Thymus (tissue), 11 donors: ENCODE measurements at regions not wholly inside any gene's neighbourhood (a gene's known extent, or its start where the extent isn't known, plus 50 kb on each side); places are given as distances from the start of the nearest gene placed in this dataset.

Experiments
- DNase-seq, 9 donors: peaks; one replicate each; pipeline ENCODE4 v3.0.0-alpha.2; 2013; ENCODE audit warnings: low spot score in 9 of 9, low read depth in 6 of 9, missing footprints in 1 of 9
- H3K27ac ChIP-seq, 2 donors: one replicate each; pipeline ENCODE4 v1.5.1; 2013; ENCODE audit warnings: control low read depth in 1 of 2, low read depth in 1 of 2, low read length in 1 of 2, mild to moderate bottlenecking in 1 of 2, moderate library complexity in 1 of 2
- H3K27me3 ChIP-seq, 2 donors: one replicate each; pipeline ENCODE4 v1.5.1; 2013; ENCODE audit warnings: low read length in 1 of 2; ENCODE audit not compliant: control insufficient read depth in 2 of 2, insufficient read depth in 1 of 2
- H3K36me3 ChIP-seq, 2 donors: one replicate each; pipeline ENCODE4 v1.5.1; 2013; ENCODE audit warnings: low read length in 1 of 2, mild to moderate bottlenecking in 1 of 2, moderate library complexity in 1 of 2; ENCODE audit not compliant: control insufficient read depth in 2 of 2, insufficient read depth in 2 of 2
- H3K4me1 ChIP-seq, 2 donors: one replicate each; pipeline ENCODE4 v1.5.1; 2013; ENCODE audit warnings: low read length in 2 of 2; ENCODE audit not compliant: control insufficient read depth in 2 of 2, insufficient read depth in 2 of 2
- H3K4me3 ChIP-seq, 2 donors: one replicate each; pipeline ENCODE4 v1.5.1; 2013; ENCODE audit warnings: low read length in 2 of 2, control low read depth in 1 of 2, mild to moderate bottlenecking in 1 of 2
- H3K9me3 ChIP-seq, 2 donors: one replicate each; pipeline ENCODE4 v1.5.1; 2013; ENCODE audit warnings: low read length in 1 of 2, mild to moderate bottlenecking in 1 of 2; ENCODE audit not compliant: control insufficient read depth in 2 of 2, insufficient read depth in 1 of 2
- WGBS: extraction: QIAGEN DNeasy Blood & Tissue Kit; methylation state at CpG from one replicate; pipeline ENCODE4 v1.1.7; 2013; 5-methylcytosine and 5-hydroxymethylcytosine counted together
- donor health status: healthy.

DNA sequence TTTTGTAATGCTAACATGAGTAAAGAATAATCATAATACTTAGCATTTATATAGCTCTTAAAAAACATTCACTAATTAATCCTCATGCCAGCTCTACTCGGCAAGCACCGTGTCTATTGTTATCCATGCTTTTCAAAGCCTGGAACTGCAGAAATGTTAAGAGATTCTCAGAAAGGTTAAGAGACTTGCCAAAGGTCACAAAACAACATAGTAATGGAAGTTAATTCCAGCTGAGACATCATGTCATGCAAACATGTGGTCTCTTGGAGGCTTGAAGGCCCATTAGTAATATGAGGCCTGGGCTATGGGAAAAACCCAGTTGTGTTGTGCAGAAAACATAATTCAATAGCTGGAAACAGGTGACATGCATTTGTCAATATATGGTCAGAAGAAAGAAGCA, 389.9 kb upstream of the GOT2 start:
- Histone ChIP-seq H3K27me3 (no peaks in the 10 kb centered on the region), H3K27ac (no peak overlapping the region), H3K9me3 (no peaks in the 10 kb centered on the region), H3K4me1 (no peaks in the 10 kb centered on the region), H3K4me3 (no peak overlapping the region), H3K36me3 (no peaks in the 10 kb centered on the region)
- WGBS = 94% methylated on average over 2 of the region's 2 CpGs
- no peak for DNase-seq

DNA sequence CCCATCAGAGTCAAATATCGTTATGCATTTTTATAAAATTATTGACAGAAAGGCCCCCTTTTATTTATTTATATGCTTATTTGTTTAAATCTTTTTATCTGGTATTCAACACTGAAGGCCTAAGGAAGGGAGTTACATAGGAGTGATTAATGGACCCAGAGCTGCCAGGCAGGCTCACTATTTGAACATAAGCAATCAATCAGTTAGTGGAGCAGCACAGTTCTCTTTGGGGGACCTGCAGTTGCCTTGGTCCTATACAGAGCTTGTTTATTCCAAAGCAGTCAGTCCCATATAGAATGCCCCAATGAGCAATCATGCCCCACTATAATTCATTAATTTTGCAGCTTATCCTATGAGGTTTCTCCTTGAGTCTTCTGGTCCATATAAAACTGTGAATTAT, 389.4 kb upstream of the GOT2 start:
- Histone ChIP-seq H3K27me3 (no peaks in the 10 kb centered on the region), H3K27ac (no peak overlapping the region), H3K4me1 (no peaks in the 10 kb centered on the region), H3K4me3 (no peak overlapping the region), H3K36me3 (no peaks in the 10 kb centered on the region), H3K9me3 (no peaks in the 10 kb centered on the region)
- WGBS = 94% methylated on average over 1 of the region's 1 CpG
- no peak for DNase-seq

DNA sequence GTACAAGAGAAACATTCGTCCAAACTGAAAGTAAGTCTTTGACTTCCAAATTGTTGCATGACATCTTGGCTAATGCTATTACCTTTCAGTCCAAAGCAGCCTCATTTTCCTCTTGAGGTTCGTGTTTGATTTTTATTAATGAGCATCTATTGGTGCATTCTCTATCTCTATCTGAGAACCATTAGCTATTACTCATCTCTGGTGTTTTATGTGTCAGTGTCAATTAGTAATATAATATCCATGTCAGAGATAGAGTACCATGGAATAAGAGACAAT, 388.1 kb upstream of the GOT2 start:
- H3K27ac ChIP-seq = no peak overlapping the region
- no peak overlapping the region for H3K4me3 ChIP-seq
- no peaks in the 10 kb centered on the region for H3K36me3 ChIP-seq
- WGBS = 77% methylated on average over 2 of the region's 2 CpGs
- H3K27me3 ChIP-seq = no peaks in the 10 kb centered on the region
- H3K4me1 ChIP-seq = no peaks in the 10 kb centered on the region
- no peaks in the 10 kb centered on the region for H3K9me3 ChIP-seq
- no peak for DNase-seq

DNA sequence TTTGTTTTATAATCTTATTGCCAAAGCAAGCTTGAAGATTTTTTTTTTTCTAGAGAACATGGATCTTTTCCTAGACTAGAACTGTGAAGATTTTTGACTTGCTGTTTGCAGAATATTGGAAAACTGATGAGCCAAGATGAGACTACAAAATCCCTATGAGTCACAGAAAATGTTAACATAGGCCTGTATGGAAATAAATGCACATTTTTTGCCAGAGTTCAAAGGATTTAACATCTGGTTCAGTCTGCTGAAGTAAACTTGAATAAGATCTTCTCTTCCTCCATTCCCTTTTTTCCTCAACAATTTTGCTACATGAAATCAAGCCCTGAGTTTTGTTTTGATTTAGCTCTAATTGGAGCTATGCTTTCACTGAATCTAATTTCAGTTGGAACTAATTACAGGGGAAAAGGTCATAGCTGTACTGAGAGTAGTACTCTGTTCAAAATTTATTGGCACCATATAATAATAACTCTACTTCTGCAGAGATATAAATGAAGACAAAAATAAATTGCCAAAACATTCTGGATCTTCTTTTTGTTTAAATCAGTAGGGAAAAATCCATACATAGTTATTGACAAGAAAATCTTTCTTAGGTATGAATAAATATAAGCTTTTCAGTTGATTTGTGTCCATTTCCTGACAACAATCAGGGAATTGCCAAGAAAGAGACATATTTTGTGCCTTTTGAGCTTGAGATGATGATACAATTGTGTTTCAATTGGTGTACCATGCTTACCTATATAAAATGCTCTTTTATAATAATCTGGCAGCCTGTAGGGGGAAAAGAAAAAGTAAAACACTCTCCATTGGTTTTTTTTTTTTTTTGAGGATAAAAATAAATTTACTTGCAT, 387.5 kb upstream of the GOT2 start:
- Histone ChIP-seq H3K4me1 (no peaks in the 10 kb centered on the region), H3K36me3 (no peaks in the 10 kb centered on the region), H3K9me3 (no peaks in the 10 kb centered on the region), H3K27ac (no peak overlapping the region), H3K27me3 (no peaks in the 10 kb centered on the region), H3K4me3 (no peak overlapping the region)
- DNase-seq = no peak

DNA sequence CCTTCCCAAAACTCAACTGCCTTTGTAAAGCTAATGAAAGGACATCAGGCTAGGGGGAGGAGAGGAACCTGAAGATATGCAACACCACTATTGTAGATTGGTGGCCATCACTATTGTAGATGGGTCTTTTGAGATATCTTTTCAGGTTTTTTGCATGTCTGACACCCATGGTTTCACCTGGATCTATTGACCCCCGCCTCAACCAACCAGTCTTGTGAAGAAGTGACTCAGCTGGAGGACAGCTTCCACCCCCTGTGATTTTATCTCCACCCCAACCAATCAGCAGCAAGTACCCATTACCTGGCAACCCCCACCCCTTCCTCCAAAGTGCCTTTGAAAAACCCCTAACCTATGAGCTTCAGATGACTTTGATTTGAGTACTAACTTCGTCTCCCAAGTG, 382.6 kb upstream of the GOT2 start:
- no peaks in the 10 kb centered on the region for H3K36me3 ChIP-seq
- no peaks in the 10 kb centered on the region for H3K9me3 ChIP-seq
- DNase-seq = no peak
- no peaks in the 10 kb centered on the region for H3K4me1 ChIP-seq
- 69% methylated on average over 2 of the region's 2 CpGs for WGBS
- H3K27ac ChIP-seq = no peak overlapping the region
- no peaks in the 10 kb centered on the region for H3K27me3 ChIP-seq
- no peak overlapping the region for H3K4me3 ChIP-seq

DNA sequence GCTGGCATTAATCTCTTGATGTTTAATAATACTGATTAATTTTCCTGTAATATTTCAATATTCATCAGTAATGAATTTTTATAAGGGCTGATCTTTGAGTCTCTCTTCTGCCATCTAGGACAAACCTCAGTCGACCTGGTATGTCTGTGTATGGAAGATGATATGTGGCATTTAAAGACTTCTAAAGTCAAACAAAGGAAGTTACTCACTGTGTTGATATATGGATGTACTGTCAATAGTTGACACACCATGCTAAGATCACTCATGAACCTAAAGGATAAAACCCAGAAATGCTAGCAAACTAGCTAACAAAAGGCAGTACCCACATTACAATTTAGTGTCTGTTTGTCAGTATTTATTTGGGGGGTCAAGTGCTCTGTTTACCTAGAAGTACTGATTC, 380.7 kb upstream of the GOT2 start:
- no peaks in the 10 kb centered on the region for H3K36me3 ChIP-seq
- no peak for DNase-seq
- H3K9me3 ChIP-seq = no peaks in the 10 kb centered on the region
- no peaks in the 10 kb centered on the region for H3K27me3 ChIP-seq
- 81% methylated on average over 1 of the region's 1 CpG for WGBS
- no peaks in the 10 kb centered on the region for H3K4me1 ChIP-seq
- H3K27ac ChIP-seq = no peak overlapping the region
- no peak overlapping the region for H3K4me3 ChIP-seq

DNA sequence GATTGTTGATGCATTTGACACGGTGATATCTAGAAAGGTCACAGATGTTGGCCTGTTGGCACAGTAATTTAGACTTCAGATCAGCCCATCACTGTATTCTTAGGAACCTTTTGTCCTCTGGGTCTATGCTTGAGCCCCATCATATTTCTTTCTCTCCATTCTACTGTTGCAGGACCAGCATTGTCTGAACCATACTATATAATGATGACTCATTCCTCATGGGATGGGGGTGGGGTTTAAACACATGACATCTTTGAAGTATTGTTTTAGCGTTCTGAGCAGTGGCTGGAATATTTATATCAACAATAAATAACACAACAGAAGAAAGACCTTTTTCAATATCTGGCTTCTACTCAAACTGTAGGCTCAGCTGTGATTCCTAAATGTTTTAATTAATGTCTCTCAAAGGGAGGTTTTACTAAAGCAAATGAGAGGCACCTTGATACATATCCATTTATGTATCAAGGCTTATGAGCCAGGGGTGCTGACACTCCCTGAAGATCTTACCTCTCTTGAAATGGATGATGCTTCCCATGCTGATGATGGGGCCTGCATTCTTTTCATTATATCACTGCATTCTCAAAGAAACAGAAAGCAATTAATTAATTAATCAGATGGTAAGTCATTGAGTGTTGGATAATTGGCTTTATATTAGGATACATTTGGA, 379.0 kb upstream of the GOT2 start:
- DNase-seq = no peak
- H3K27me3 ChIP-seq = no peaks in the 10 kb centered on the region
- H3K9me3 ChIP-seq = no peaks in the 10 kb centered on the region
- H3K27ac ChIP-seq = no peak overlapping the region
- no peaks in the 10 kb centered on the region for H3K36me3 ChIP-seq
- WGBS = 85% methylated on average over 2 of the region's 2 CpGs
- no peak overlapping the region for H3K4me3 ChIP-seq
- no peaks in the 10 kb centered on the region for H3K4me1 ChIP-seq

DNA sequence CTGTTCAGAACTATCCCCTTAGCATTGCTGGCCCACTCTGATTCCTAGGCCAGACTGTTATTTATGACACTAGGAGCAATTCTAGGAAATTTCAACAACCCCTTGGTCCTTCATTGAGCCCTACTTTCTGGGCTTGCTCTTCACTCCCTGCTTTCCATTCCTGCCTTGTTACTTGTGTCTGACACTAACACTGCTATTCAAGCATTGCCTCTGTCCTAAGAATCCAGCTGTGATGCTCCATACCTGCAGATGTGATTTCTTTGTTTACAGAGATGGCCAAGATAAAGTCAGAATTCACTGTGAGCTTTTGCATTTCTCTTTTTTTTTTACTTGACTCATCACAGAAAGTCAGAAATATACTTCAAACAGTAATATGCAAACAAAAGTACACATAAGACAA, 377.2 kb upstream of the GOT2 start:
- no peaks in the 10 kb centered on the region for H3K36me3 ChIP-seq
- H3K27ac ChIP-seq = no peak overlapping the region
- H3K27me3 ChIP-seq = no peaks in the 10 kb centered on the region
- no peak overlapping the region for H3K4me3 ChIP-seq
- H3K9me3 ChIP-seq = no peaks in the 10 kb centered on the region
- no peak for DNase-seq
- no peaks in the 10 kb centered on the region for H3K4me1 ChIP-seq

DNA sequence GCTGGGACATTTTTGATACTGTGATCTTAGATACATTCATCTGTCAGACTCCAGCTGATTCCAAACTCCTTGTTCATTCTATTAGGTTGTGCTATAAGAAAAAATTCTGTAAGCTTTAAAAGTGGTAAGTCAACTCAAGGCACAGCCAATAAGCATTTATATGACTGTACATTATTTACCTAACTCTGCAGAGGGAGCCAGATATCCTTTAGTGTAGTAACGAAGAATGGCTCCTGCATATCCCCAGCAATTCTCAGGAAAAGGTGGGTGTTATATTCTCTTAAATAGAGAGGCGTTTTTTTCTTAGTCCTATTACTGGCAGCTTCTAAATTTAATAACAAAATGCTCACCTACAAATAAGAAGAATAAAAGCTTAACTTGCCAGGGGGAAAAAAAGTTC, 374.3 kb upstream of the GOT2 start:
- no peaks in the 10 kb centered on the region for H3K4me1 ChIP-seq
- no peaks in the 10 kb centered on the region for H3K27me3 ChIP-seq
- H3K36me3 ChIP-seq = no peaks in the 10 kb centered on the region
- DNase-seq = no peak
- WGBS = 86% methylated on average over 2 of the region's 2 CpGs
- H3K4me3 ChIP-seq = no peak overlapping the region
- H3K27ac ChIP-seq = no peak overlapping the region
- no peaks in the 10 kb centered on the region for H3K9me3 ChIP-seq
